PC-3 (cell line): ENCODE measurements at regions not wholly inside any gene's neighbourhood (a gene's known extent, or its start where the extent isn't known, plus 50 kb on each side); places are given as distances from the start of the nearest gene placed in this dataset.

ENCODE experiments used
- ATAC-seq: fragments of 200-7000 bp; cut with Tn5 transposase; 2 replicates; pipeline ENCODE4 v1.9.1; 2020; ENCODE audit warnings: mild to moderate bottlenecking, moderate library complexity
- BruUV-seq: library from RNA; stranded (reverse); fragments of 400-500 nt; replicated peaks from 2 replicates; lab custom pipeline; 2021; lab: Mats Ljungman, UMichigan
- CTCF ChIA-PET: fragments of 300-600 bp; sonication (Branson Sonifier 250); formaldehyde crosslinking; loops from one replicate; lab custom pipeline; 2022; ENCODE audit warnings: antibody characterized with exemption; lab: Charles Lee
- POLR2A ChIA-PET: fragments of 300-600 bp; sonication (Branson Sonifier 250); formaldehyde crosslinking; loops from one replicate; lab custom pipeline; 2022; ENCODE audit warnings: antibody characterized with exemption; ENCODE audit not compliant: unreplicated experiment; lab: Charles Lee
- DNase-seq: peaks from one replicate; pipeline ENCODE4 v3.0.0-alpha.2; 2015
- H2AFZ ChIP-seq: fragments of 300-600 bp; sonication (generic); 2 replicates; pipeline ENCODE4 v1.6.0; 2016; ENCODE audit warnings: antibody characterized with exemption, low read length
- H3F3A ChIP-seq: fragments of 300-600 bp; sonication (generic); one replicate; pipeline ENCODE4 v1.6.0; 2017; ENCODE audit warnings: antibody characterized with exemption, low read length, control low read depth, mild to moderate bottlenecking; ENCODE audit not compliant: unreplicated experiment
- H3K27ac ChIP-seq: fragments of 300-600 bp; sonication (generic); 2 replicates; pipeline ENCODE4 v1.5.1; 2016; ENCODE audit warnings: mild to moderate bottlenecking, low read length
- H3K27me3 ChIP-seq: fragments of 300-600 bp; sonication (generic); 2 replicates; pipeline ENCODE4 v1.6.1; 2016; ENCODE audit warnings: low read length, mixed read lengths
- H3K36me3 ChIP-seq: fragments of 300-600 bp; sonication (generic); 2 replicates; pipeline ENCODE4 v1.6.1; 2016; ENCODE audit warnings: low read depth, mixed run types, low read length, mixed read lengths
- H3K4me1 ChIP-seq: fragments of 300-600 bp; sonication (generic); 2 replicates; pipeline ENCODE4 v1.5.1; 2016; ENCODE audit warnings: low read length; ENCODE audit not compliant: insufficient read depth
- H3K4me2 ChIP-seq: fragments of 300-600 bp; sonication (generic); 2 replicates; pipeline ENCODE4 v1.6.0; 2016; ENCODE audit warnings: low read length
- H3K4me3 ChIP-seq: fragments of 300-600 bp; sonication (generic); 2 replicates; pipeline ENCODE4 v1.5.1; 2016; ENCODE audit warnings: mild to moderate bottlenecking, low read length, mixed read lengths
- H3K79me2 ChIP-seq: fragments of 300-600 bp; sonication (generic); 2 replicates; pipeline ENCODE4 v1.6.1; 2017; ENCODE audit warnings: low read length, mixed read lengths
- H3K9ac ChIP-seq: fragments of 300-600 bp; sonication (generic); 2 replicates; pipeline ENCODE4 v1.6.0; 2016; ENCODE audit warnings: mild to moderate bottlenecking, low read length
- H3K9me2 ChIP-seq: fragments of 300-600 bp; sonication (generic); replicated peaks from 2 replicates; pipeline ENCODE4 v1.6.1; 2016; ENCODE audit warnings: mixed run types, low read length, mixed read lengths
- H3K9me3 ChIP-seq: fragments of 300-600 bp; sonication (generic); 2 replicates; pipeline ENCODE4 v1.6.1; 2016; ENCODE audit warnings: low read length, mixed read lengths
- H4K20me1 ChIP-seq: fragments of 300-600 bp; sonication (generic); 2 replicates; pipeline ENCODE4 v1.6.1; 2016; ENCODE audit warnings: low read length, mixed read lengths
- CTCF ChIP-seq: fragments of 300-600 bp; sonication (generic); conservative IDR thresholded peaks from 2 replicates; pipeline ENCODE4 v1.5.1; 2017; ENCODE audit warnings: antibody characterized with exemption, low read depth, mild to moderate bottlenecking, low read length
- EZH2 ChIP-seq: fragments of 300-600 bp; sonication (generic); IDR thresholded peaks from one replicate; pipeline ENCODE4 v1.6.1; 2017; ENCODE audit warnings: antibody characterized with exemption, mild to moderate bottlenecking, low read length; ENCODE audit not compliant: unreplicated experiment
- EZH2phosphoT487 ChIP-seq: fragments of 300-600 bp; sonication (generic); IDR thresholded peaks from 2 replicates; pipeline ENCODE4 v1.6.1; 2018; ENCODE audit warnings: mild to moderate bottlenecking, antibody characterized with exemption, low read length, borderline replicate concordance
- intact Hi-C: fragments of 100-400 bp; cut with micrococcal nuclease; formaldehyde crosslinking; loops from 2 replicates; pipeline ENCODE4 v1.9.0; 2023

- Histone ChIP-seq H2AFZ (no peak overlapping the region), H3K79me2 (no peaks in the 10 kb centered on the region), H3K4me3 (no peak overlapping the region), H3K9me2 (no peaks in the 10 kb centered on the region), H3K27ac (no peak overlapping the region), H3F3A (no peaks in the 10 kb centered on the region), H3K9ac (no peak overlapping the region), H3K4me2 (no peak overlapping the region), H4K20me1 (no peaks in the 10 kb centered on the region), H3K9me3 (no peaks in the 10 kb centered on the region), H3K4me1 (no peaks in the 10 kb centered on the region), H3K36me3 (no peaks in the 10 kb centered on the region), H3K27me3 (no peaks in the 10 kb centered on the region)
- no peak for TF ChIP-seq EZH2phosphoT487
- no peak for TF ChIP-seq EZH2
- intact Hi-C loops, result no loop called here
- BruUV-seq, result no TSS peak
- POLR2A ChIA-PET, result no interaction called here
- ATAC-seq (no peak), DNase-seq (no peak)
- CTCF ChIA-PET, result no interaction called here
Observed at GRCh38 chr5:52013523-52013922, 630.3 kb downstream of the ISL1 start.

DNA sequence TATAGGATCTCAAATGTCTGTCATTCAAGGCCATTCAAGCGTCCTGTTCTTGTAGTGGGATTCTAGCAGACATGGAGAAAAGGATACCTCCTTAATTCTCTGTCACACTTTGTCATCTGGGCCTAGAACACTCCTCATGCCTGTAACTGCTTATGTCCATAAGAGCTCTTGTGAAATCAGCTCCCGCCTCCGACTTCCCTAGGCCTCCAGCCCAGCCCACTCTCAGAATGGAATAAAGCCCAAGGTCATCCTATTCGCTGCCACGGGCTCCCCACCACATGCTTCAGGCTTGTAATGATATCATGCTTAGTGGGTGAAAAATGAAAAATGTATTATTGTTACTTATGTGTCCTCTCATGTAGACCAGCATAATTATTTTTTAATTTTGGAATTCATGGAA lies 632.5 kb downstream of the ISL1 start:
- no peak overlapping the region for H3K4me3 ChIP-seq
- DNase-seq (no peak), ATAC-seq (no peak)
- no peaks in the 10 kb centered on the region for H3K4me1 ChIP-seq
- H2AFZ ChIP-seq, result no peak overlapping the region
- ChIA-PET CTCF (no interaction called here), POLR2A (no interaction called here)
- no TSS peak for BruUV-seq
- no peaks in the 10 kb centered on the region for H3K9me2 ChIP-seq
- H3F3A ChIP-seq, result no peaks in the 10 kb centered on the region
- H3K9me3 ChIP-seq, result no peaks in the 10 kb centered on the region
- H3K27me3 ChIP-seq, result no peaks in the 10 kb centered on the region
- no peak overlapping the region for H3K4me2 ChIP-seq
- no peak overlapping the region for H3K27ac ChIP-seq
- no peaks in the 10 kb centered on the region for H3K79me2 ChIP-seq
- H4K20me1 ChIP-seq, result no peaks in the 10 kb centered on the region
- no peak overlapping the region for H3K9ac ChIP-seq
- no peaks in the 10 kb centered on the region for H3K36me3 ChIP-seq
- intact Hi-C loops, result no loop called here
- no peak for TF ChIP-seq EZH2
- no peak for TF ChIP-seq EZH2phosphoT487
- TF ChIP-seq CTCF, result no peak

GRCh38 chr5:52017567-52017966 lies 634.3 kb downstream of the ISL1 start:
- intact Hi-C loops, result no loop called here
- Histone ChIP-seq H3K9me2 (no peaks in the 10 kb centered on the region), H3F3A (no peaks in the 10 kb centered on the region), H3K4me2 (no peak overlapping the region), H3K36me3 (no peaks in the 10 kb centered on the region), H3K9ac (no peak overlapping the region), H3K27me3 (no peaks in the 10 kb centered on the region), H4K20me1 (no peaks in the 10 kb centered on the region), H3K27ac (no peak overlapping the region), H3K79me2 (no peaks in the 10 kb centered on the region), H3K4me1 (no peaks in the 10 kb centered on the region), H3K9me3 (no peaks in the 10 kb centered on the region), H3K4me3 (no peak overlapping the region), H2AFZ (no peak overlapping the region)
- ChIA-PET CTCF (no interaction called here), POLR2A (no interaction called here)
- TF ChIP-seq EZH2 (no peak), EZH2phosphoT487 (no peak), CTCF (no peak)
- no TSS peak for BruUV-seq
- ATAC-seq, result no peak
- DNase-seq, result no peak
